ENCODE measurements at regions not wholly inside any gene's neighbourhood (a gene's known extent, or its start where the extent isn't known, plus 50 kb on each side); places are given as distances from the start of the nearest gene placed in this dataset.
"Not testable (repeated sequence)": the region's sequence is repeated elsewhere in the genome, so short reads cannot be mapped to it uniquely, and the experiment has no call there.

DNA sequence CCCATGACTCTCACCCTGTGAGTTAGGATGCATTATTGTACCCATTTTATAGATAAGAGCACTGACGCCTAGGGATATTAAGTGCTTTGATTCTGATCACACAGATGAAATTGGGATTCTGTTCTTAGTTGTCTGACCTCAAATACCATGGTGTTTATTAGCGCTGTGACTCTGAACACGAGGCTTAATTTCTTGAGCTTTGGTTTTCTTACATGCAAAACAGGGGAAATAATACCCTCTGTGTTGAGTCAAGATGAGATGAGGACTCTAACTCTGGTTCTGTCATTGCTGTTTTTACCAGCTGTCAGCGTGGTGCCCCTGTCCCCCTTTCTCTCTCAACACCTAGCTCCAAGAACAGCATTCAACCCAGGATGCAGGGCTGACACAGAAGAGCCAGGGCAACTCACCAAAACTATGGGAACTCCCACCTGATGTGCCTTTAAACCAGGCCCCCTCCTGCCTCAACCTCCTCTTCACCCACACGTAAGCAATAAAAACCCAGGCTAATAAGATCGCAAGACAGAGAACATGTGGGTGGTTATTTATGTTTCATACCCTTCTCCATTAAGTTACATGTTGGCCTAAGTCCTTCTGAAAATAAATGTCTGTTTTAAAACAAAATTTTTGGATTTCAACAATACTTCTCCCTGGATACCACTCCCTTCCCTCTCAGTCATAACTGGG is 100.1 kb upstream of the SPATA12 start:
- no peaks in the 10 kb centered on the region for H3K36me3 Mint-ChIP-seq
- H3K27ac Mint-ChIP-seq = no peak overlapping the region
- no peak for DNase-seq
- H3K4me3 Mint-ChIP-seq = no peak overlapping the region
- peaks cover 5% of the 10 kb centered on the region for H3K27me3 Mint-ChIP-seq
- CTCF ChIA-PET = interaction anchor here (0.6 to 1.6 kb wide), 4 partner anchors 15 to 100 kb away, joined by 3 to 5 read pairs (median 4); partner anchors contain the start of gene SPATA12
- peaks cover 4% of the 10 kb centered on the region for H3K9me3 Mint-ChIP-seq
- H3K4me1 Mint-ChIP-seq = no peaks in the 10 kb centered on the region

DNA sequence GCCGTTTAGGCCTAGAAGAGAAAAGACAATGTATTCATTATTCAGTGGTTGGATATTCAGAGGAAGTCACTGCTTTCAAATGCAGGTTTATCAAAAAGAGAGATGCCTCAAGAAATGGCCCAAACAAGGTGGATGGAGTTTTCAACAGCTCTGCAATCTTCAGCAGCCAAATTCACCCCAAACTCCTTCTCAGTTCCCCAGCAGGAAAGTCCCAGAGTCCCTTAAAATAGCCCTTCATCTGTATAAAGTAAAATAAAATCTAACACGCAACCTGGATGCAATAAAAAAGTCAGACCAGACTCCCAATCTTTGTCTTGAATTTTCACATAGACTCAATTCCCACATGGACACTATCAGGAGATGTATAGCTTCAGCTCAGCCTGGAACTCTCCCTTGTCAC is 101.6 kb upstream of the SPATA12 start:
- Mint-ChIP-seq H3K4me3 (no peak overlapping the region), H3K27ac (no peak overlapping the region), H3K4me1 (no peaks in the 10 kb centered on the region), H3K27me3 (peaks cover 14% of the 10 kb centered on the region), H3K9me3 (no peaks in the 10 kb centered on the region), H3K36me3 (no peaks in the 10 kb centered on the region)
- CTCF ChIA-PET = interaction anchor here (1.0 kb wide), 1 partner anchor 22 kb away, joined by 3 read pairs; no protein-coding TSS in a partner anchor
- no peak for DNase-seq

DNA sequence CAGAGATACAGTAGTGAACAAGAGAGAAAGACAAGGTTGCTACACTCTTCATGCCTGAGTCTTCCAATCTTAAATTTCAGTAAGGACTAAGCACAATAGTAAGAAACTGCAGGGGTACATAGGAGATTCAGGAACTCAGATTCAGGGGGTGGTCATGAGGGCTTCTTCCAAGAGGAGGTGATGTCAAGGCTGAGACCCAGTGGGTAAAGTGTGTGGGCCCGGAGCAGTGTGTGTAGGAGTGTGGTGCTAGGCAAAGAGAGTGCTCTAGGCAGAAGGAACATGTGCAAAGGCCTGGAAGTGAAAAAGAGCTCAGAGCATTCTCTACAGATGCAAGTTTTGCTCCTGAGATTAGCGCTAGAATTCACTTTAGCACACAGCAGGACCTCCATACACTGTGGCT is 102.9 kb upstream of the SPATA12 start:
- Mint-ChIP-seq H3K9me3 (no peaks in the 10 kb centered on the region), H3K27ac (no peak overlapping the region), H3K4me1 (no peaks in the 10 kb centered on the region), H3K27me3 (peaks cover 13% of the 10 kb centered on the region), H3K36me3 (no peaks in the 10 kb centered on the region), H3K4me3 (no peak overlapping the region)
- no peak for DNase-seq
- CTCF ChIA-PET = no interaction called here

GRCh38 chr3:56956906-56957305 is 103.6 kb upstream of the SPATA12 start:
- Mint-ChIP-seq H3K36me3 (no peaks in the 10 kb centered on the region), H3K4me1 (no peaks in the 10 kb centered on the region), H3K9me3 (no peaks in the 10 kb centered on the region), H3K27ac (no peak overlapping the region), H3K4me3 (no peak overlapping the region), H3K27me3 (peaks cover 9% of the 10 kb centered on the region)
- CTCF ChIA-PET = no interaction called here
- no peak for DNase-seq

GRCh38 chr3:56955492-56956111 is 104.9 kb upstream of the SPATA12 start:
- H3K9me3 Mint-ChIP-seq = no peaks in the 10 kb centered on the region
- CTCF ChIA-PET = no interaction called here
- H3K27me3 Mint-ChIP-seq = peaks cover 9% of the 10 kb centered on the region
- no peak overlapping the region for H3K27ac Mint-ChIP-seq
- H3K4me3 Mint-ChIP-seq = no peak overlapping the region
- no peaks in the 10 kb centered on the region for H3K4me1 Mint-ChIP-seq
- no peaks in the 10 kb centered on the region for H3K36me3 Mint-ChIP-seq
- DNase-seq = no peak

DNA sequence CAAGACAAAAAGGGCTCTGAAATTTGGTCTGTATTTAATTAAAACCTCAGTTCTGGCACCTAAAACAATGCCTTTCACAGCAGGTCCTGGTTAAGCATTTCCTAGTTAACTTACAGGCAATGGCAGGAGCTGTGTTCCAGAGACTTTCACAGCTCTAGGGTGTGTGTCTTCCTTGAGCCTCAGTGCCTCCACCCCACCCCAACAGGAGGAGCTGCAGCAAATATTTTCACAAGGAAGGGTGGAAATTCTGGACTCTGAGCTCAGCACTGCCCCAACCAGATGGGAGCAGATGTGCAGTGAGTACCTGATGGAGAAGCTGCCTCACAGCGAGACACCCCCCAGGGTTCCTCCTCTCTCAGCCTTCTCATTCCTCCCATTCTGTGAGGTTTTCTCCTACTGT is 106.3 kb upstream of the SPATA12 start:
- H3K27me3 Mint-ChIP-seq = peaks cover 9% of the 10 kb centered on the region
- H3K4me1 Mint-ChIP-seq = no peaks in the 10 kb centered on the region
- H3K36me3 Mint-ChIP-seq = no peaks in the 10 kb centered on the region
- no peak overlapping the region for H3K27ac Mint-ChIP-seq
- H3K4me3 Mint-ChIP-seq = no peak overlapping the region
- CTCF ChIA-PET = interaction anchor here (1.3 kb wide), 1 partner anchor 11 kb away, joined by 3 read pairs; no protein-coding TSS in a partner anchor
- no peak for DNase-seq
- H3K9me3 Mint-ChIP-seq = no peaks in the 10 kb centered on the region

DNA sequence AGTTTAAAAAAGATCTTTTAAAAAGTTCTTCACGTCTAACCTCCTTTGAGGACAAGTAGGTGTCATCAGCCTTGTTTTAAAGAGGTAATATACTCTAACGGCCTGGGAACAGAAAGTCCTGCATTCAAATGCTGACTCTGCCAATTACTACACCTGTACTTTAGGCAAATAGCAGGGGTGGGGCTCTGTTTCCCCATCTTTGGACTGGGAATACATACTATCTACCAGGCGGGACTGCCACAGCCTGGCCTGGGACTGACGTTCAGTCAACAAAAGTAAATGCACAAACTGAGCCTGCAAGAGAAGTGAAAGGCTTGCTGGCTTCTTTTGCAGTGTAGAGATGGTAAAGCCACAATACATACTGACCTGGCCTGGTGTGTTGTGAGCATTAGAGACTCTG is 107.6 kb upstream of the SPATA12 start:
- H3K36me3 Mint-ChIP-seq = no peaks in the 10 kb centered on the region
- DNase-seq = no peak
- H3K4me1 Mint-ChIP-seq = no peaks in the 10 kb centered on the region
- H3K9me3 Mint-ChIP-seq = no peaks in the 10 kb centered on the region
- H3K4me3 Mint-ChIP-seq = no peak overlapping the region
- H3K27ac Mint-ChIP-seq = no peak overlapping the region
- CTCF ChIA-PET = interaction anchor here (1.3 kb wide), 1 partner anchor 12 kb away, joined by 3 read pairs; no protein-coding TSS in a partner anchor
- H3K27me3 Mint-ChIP-seq = peaks cover 9% of the 10 kb centered on the region

DNA sequence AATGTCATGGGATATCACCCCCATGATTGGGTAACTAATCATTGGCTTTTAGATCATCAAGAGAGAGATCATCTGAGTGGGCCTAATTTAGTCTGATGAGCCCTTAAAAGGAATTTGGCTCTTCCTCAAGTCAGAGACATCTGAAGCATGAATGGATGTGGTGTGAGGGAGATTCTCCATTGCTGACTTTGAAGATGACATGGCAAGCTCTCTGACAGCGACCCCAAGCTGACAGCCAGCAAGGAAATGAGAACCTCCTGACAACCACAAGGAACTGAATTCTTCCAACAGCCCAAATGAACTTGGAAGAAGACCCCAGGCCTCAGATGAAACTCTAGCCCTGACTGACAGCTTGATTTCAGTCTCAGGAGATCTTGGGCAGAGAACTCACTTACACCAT is 108.4 kb upstream of the SPATA12 start:
- CTCF ChIA-PET = no interaction called here

DNA sequence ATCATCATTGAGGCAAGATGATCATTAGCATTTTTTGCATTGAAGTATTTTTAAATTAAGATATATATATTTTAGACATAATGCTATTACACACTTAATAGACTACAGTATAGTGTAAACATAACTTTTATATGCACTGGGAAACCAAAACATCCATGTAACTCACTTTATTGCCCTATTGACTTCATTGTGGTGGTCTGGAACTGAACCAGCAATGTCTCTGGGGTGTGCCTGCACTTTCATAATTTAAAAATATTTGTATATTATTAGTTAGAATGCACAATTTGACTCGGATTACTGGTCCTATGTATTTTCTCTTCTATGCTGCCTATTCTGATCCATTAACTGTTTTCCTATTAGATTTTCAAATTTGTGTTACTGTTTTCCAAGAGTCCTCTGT is 109.1 kb upstream of the SPATA12 start:
- CTCF ChIA-PET = no interaction called here
- Mint-ChIP-seq H3K27me3 (peaks cover 9% of the 10 kb centered on the region), H3K27ac (no peak overlapping the region), H3K4me3 (no peak overlapping the region), H3K4me1 (peaks cover 3% of the 10 kb centered on the region), H3K36me3 (peaks cover 6% of the 10 kb centered on the region), H3K9me3 (peaks cover 6% of the 10 kb centered on the region)
- DNase-seq = no peak

More for the DNA sequence above, 108.4 kb upstream of the SPATA12 start:
- Mint-ChIP-seq H3K36me3 (peaks cover 2% of the 10 kb centered on the region), H3K27me3 (peaks cover 9% of the 10 kb centered on the region), H3K4me1 (no peaks in the 10 kb centered on the region), H3K9me3 (peaks cover under 1% of the 10 kb centered on the region), H3K27ac (no peak overlapping the region), H3K4me3 (no peak overlapping the region)
- no peak for DNase-seq

- H3K4me3 Mint-ChIP-seq, CTCF ChIA-PET, H3K27me3 Mint-ChIP-seq: not testable (repeated sequence)
- DNase-seq = peak; percentile 48
- Mint-ChIP-seq H3K27ac (peak overlapping the region; percentile 42), H3K4me1 (peaks cover 36% of the 10 kb centered on the region), H3K36me3 (peaks cover 16% of the 10 kb centered on the region), H3K9me3 (peaks cover 19% of the 10 kb centered on the region)
Observed at GRCh38 chr3:56945378-56945777, 115.1 kb upstream of the SPATA12 start.

GRCh38 chr3:56942523-56942922 is 117.9 kb upstream of the SPATA12 start:
- DNase-seq = no peak
- H3K27me3 Mint-ChIP-seq = no peaks in the 10 kb centered on the region
- H3K4me1 Mint-ChIP-seq = peaks cover 36% of the 10 kb centered on the region
- peaks cover 19% of the 10 kb centered on the region for H3K9me3 Mint-ChIP-seq
- peak overlapping the region; percentile 57 for H3K27ac Mint-ChIP-seq
- peaks cover 16% of the 10 kb centered on the region for H3K36me3 Mint-ChIP-seq
- CTCF ChIA-PET = interaction anchor here (0.7 to 1.8 kb wide), 5 partner anchors 20 to 142 kb away, joined by 3 to 7 read pairs (median 3); no protein-coding TSS in a partner anchor
- no peak overlapping the region for H3K4me3 Mint-ChIP-seq

GRCh38 chr3:56940976-56941375 is 119.5 kb upstream of the SPATA12 start:
- H3K4me3 Mint-ChIP-seq = no peak overlapping the region
- peaks cover 10% of the 10 kb centered on the region for H3K9me3 Mint-ChIP-seq
- H3K4me1 Mint-ChIP-seq = peaks cover 32% of the 10 kb centered on the region
- H3K27ac Mint-ChIP-seq = no peak overlapping the region
- H3K27me3 Mint-ChIP-seq = no peaks in the 10 kb centered on the region
- CTCF ChIA-PET = interaction anchor here (1.0 kb wide), 1 partner anchor 46 kb away, joined by 3 read pairs; no protein-coding TSS in a partner anchor
- no peak for DNase-seq
- peaks cover 7% of the 10 kb centered on the region for H3K36me3 Mint-ChIP-seq

GRCh38 chr3:56940321-56940720 is 120.1 kb upstream of the SPATA12 start:
- Mint-ChIP-seq H3K27me3 (no peaks in the 10 kb centered on the region), H3K27ac (no peak overlapping the region), H3K36me3 (peaks cover 9% of the 10 kb centered on the region), H3K9me3 (peaks cover 9% of the 10 kb centered on the region), H3K4me1 (peaks cover 26% of the 10 kb centered on the region), H3K4me3 (no peak overlapping the region)
- DNase-seq = no peak
- CTCF ChIA-PET = interaction anchor here (1.0 kb wide), 1 partner anchor 47 kb away, joined by 3 read pairs; no protein-coding TSS in a partner anchor

GRCh38 chr3:56939834-56940233 is 120.6 kb upstream of the SPATA12 start:
- H3K4me1 Mint-ChIP-seq = peaks cover 21% of the 10 kb centered on the region
- no peak for DNase-seq
- H3K4me3 Mint-ChIP-seq = no peak overlapping the region
- H3K9me3 Mint-ChIP-seq = peaks cover 4% of the 10 kb centered on the region
- no peaks in the 10 kb centered on the region for H3K27me3 Mint-ChIP-seq
- H3K27ac Mint-ChIP-seq = no peak overlapping the region
- CTCF ChIA-PET = no interaction called here
- peaks cover 6% of the 10 kb centered on the region for H3K36me3 Mint-ChIP-seq

GRCh38 chr3:56938530-56938929 is 121.9 kb upstream of the SPATA12 start:
- Mint-ChIP-seq H3K27ac (no peak overlapping the region), H3K4me1 (peaks cover 15% of the 10 kb centered on the region), H3K36me3 (peaks cover 5% of the 10 kb centered on the region), H3K27me3 (no peaks in the 10 kb centered on the region), H3K9me3 (peaks cover 5% of the 10 kb centered on the region), H3K4me3 (no peak overlapping the region)
- CTCF ChIA-PET = no interaction called here
- no peak for DNase-seq
